Head of caudate nucleus (tissue), 42 donors: ENCODE measurements at regions not wholly inside any gene's neighbourhood (a gene's known extent, or its start where the extent isn't known, plus 50 kb on each side); places are given as distances from the start of the nearest gene placed in this dataset.
"Not testable (repeated sequence)": the region's sequence is repeated elsewhere in the genome, so short reads cannot be mapped to it uniquely, and the experiment has no call there.

ENCODE experiments used
- DNase-seq, 42 donors: peaks; one replicate each; pipeline versions ENCODE4 v3.0.0 to v3.0.0-alpha.2; 2020 to 2021; ENCODE audit warnings: mixed read lengths in 7 of 42
- intact Hi-C: fragments of 100-400 bp; cut with DNase I; formaldehyde crosslinking; loops from one replicate; pipeline ENCODE4 v1.15.0; 2022

DNA sequence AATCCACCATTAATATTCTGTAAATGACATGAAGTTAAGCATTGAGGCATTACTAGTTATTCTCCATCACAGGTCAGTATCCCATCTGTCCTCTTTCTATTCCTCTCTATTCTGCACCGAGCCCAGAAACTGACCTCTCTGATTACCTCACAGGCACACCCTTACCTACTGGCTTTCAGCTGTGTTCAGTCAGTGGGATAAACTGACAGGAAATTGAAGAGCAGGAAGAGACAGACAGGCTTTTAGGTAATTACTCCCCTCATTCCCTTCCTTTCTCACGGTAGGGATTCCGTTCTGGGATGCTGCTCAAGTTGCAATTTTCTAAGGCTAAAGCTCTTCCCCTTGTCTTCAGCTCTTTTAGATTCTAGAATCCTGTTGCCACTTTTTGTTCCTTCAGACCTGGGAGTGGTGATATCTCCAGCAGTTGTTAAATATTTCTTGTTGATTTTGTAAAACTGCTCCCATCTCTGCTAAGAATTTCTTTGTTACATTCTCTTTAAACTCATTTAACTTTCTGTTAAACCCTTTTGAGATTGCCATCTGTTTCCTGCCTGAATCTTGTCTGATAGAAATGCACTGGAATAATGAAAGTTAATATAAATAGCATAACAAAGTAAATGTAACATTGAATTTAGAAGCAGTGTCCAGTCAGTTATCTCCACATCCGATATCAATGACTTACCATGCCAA, 1063.4 kb downstream of the PLA2G4A start:
- DNase-seq, result no peak
- intact Hi-C loops, result no loop called here

GRCh38 chr1:187892683-187893039, 1063.9 kb downstream of the PLA2G4A start:
- intact Hi-C loops, result no loop called here

DNA sequence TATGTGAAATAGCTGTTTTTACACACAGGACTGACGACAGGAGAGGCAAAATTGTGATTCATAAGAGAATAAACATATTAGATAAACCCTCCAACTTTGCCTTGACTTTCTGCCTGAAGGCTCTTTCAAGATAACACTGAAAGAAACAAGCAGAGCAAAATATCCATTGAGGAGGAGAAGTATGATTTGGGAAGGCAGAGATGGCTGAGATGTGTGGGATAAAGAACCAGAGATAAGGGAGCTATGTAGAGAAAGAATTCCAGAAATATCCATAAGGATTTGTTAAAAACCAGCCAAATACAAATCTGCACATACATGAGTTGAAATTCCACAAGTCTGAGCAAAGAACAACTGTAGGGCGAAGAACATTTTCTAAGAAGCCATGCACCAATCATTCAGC, 1064.7 kb downstream of the PLA2G4A start:
- no peak for DNase-seq
- intact Hi-C loops, result no loop called here

More at GRCh38 chr1:187892683-187893039, 1063.9 kb downstream of the PLA2G4A start:
- DNase-seq, result no peak

- DNase-seq, result no peak
- intact Hi-C loops, result no loop called here
These were observed 1065.6 kb downstream of the PLA2G4A start for GRCh38 chr1:187894349-187894748.

GRCh38 chr1:187903223-187903622, 1074.5 kb downstream of the PLA2G4A start:
- DNase-seq, result no peak
- intact Hi-C loops, result no loop called here

- intact Hi-C loops, result no loop called here
- no peak for DNase-seq
These were observed 1080.6 kb downstream of the PLA2G4A start for GRCh38 chr1:187909382-187909781.

GRCh38 chr1:187911820-187912219, 1083.1 kb downstream of the PLA2G4A start:
- no peak for DNase-seq
- intact Hi-C loops, result no loop called here

GRCh38 chr1:187920976-187921375, 1092.2 kb downstream of the PLA2G4A start:
- intact Hi-C loops, result no loop called here
- DNase-seq, result no peak

GRCh38 chr1:187921426-187921825, 1092.7 kb downstream of the PLA2G4A start:
- intact Hi-C loops, result no loop called here

DNA sequence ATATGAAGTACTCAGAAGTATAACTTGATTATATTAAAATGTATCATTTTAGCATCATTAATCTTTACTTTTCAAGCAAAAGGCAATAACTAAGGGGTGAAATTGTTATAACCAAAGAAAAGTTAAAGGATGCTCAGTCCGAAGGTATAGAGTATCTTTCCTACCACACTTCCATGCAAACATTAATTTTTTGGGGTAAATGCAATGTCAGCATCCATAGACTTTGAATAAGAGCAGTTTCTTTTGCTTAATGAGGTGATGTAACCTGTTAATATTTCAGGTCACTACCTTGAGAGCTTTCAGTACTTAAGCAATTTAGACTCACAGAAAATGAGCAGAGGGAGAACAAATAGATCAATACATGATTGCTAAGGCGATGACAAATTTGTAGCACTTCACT, 1093.5 kb downstream of the PLA2G4A start:
- DNase-seq, result no peak
- intact Hi-C loops, result no loop called here

More at GRCh38 chr1:187921426-187921825, 1092.7 kb downstream of the PLA2G4A start:
- DNase-seq, result no peak

GRCh38 chr1:187924252-187924651, 1095.5 kb downstream of the PLA2G4A start:
- intact Hi-C loops, result no loop called here

GRCh38 chr1:187928288-187928687, 1099.5 kb downstream of the PLA2G4A start:
- intact Hi-C loops, result no loop called here
- peak; percentile 5 to 72 (median 38) for DNase-seq

More at GRCh38 chr1:187924252-187924651, 1095.5 kb downstream of the PLA2G4A start:
- DNase-seq, result no peak

DNA sequence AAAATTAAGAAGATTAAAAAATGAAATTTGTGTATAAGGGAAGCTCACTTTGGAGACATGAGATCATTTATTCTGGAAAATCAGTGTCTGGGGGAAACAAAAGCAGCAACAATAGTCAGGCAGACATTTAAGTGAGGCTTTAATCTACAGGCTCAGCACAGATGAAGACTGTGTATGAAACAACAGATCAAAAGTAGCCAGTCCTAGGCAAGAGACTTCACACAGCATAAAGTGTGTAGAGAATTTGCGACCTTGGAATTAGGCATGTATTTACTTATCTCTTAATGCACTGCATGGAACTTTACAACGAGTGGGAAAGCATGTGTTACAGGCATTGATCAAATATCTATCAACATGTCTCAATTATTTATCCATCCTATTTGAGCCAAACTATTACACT, 1099.9 kb downstream of the PLA2G4A start:
- intact Hi-C loops, result no loop called here
- DNase-seq, result no peak

DNA sequence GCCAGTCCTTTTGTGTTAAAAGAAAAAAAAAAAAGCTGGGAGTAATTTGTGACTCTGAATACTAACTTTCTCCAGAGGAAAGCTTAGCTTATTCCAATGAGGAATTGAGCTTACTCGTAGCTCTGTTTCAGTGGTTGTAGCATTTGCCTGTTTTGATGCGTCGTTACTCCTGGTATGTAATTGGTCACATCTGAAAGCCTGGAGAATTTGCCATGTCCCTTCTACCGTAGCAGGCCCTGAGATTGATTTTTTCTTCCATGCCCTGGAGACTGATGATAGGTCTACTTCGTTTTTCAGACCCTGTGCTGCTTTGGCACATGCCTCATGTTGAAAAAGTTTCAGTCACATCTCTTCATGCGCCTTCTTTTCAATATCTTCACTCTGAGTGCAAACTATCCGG, 1103.0 kb downstream of the PLA2G4A start:
- intact Hi-C loops, result no loop called here
- no peak for DNase-seq

DNA sequence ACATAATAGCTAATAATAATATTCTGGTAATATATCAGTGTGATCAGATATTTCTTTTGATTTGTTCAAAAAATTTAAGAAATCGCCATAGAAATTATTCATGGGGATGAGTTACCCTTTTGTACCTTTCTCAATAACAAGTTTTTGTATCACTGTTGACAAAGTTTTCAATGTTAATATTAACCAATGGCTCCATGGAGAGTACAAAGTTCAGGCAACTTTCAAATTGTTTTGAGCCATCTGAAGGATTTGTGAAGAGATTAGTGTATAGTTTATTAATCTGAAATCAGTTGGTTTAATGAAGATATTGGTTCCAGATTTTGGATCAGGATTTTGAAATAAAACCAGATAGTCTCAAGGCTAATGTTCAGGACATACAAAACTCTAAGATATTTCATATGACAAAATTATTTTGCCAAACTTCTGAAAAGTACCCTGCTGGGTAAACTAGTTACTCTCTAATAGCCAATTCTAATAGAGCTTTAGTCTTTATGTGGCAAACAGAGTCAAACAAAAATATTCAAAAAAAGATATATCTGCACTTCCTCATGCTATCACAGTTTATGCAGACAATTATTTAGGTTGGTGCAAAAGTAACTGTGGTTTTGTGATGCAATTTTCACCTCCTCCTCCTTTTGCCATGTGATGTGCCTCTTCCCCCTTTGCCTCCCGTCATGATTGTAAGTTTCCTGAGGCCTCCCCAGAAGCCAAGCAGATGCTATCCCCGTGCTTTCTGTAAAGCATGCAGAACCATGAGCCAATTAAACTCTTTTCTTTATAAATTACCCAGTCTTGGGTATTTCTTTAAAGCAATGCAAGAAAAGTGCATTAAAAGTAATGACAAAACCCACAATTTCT, 1105.0 kb downstream of the PLA2G4A start:
- DNase-seq, result no peak
- intact Hi-C loops, result no loop called here

- intact Hi-C loops, result no loop called here
- no peak for DNase-seq
These were observed 1107.9 kb downstream of the PLA2G4A start for GRCh38 chr1:187936667-187937066.

- intact Hi-C loops, result no loop called here
- DNase-seq, result no peak
These were observed 1109.3 kb downstream of the PLA2G4A start for GRCh38 chr1:187938092-187938491.

DNA sequence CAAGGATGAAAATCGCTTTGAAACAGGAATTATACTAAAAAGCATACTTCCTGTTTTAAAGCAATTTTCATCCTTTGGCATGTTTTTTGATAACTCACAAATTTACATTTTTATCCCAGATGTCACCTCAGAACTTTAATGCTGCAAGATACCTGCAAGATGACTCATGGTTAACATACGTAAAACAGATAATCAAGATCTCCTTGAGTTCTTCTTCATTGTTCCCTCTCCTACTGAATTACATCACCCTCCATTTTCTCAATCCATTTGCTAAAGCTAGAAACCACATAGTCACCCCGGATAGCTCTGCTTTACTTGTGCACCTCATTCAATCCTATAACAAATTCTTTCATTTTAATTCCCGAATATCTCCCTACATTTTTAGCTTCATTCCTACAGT, 1114.2 kb downstream of the PLA2G4A start:
- intact Hi-C loops, result no loop called here
- DNase-seq, result no peak

GRCh38 chr1:187943606-187944403, 1115.1 kb downstream of the PLA2G4A start:
- intact Hi-C loops, result no loop called here
- no peak for DNase-seq

DNA sequence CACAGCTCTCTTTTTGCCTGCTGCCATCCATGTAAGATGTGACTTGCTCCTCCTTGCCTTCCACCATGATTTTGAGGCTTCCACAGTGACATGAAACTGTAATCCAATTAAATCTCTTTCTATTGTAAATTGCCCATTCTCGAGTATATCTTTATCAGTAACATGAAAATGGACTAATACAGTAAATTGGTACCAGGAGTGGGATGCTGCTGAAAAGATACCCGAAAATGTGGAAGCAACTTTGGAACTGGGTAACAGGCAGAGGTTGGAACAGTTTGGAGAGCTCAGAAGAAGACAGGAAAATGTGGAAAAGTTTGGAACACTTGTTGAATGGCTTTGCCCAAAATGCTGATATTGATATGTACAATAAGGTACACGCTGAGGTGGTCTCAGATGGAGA, 1117.9 kb downstream of the PLA2G4A start:
- DNase-seq, intact Hi-C loops: not testable (repeated sequence)
